Renal cortex interstitium (tissue), 11 donors: ENCODE measurements at regions not wholly inside any gene's neighbourhood (a gene's known extent, or its start where the extent isn't known, plus 50 kb on each side); places are given as distances from the start of the nearest gene placed in this dataset.
"Not testable (repeated sequence)": the region's sequence is repeated elsewhere in the genome, so short reads cannot be mapped to it uniquely, and the experiment has no call there.

Experiments
- DNase-seq, 11 donors: peaks; one replicate each; pipeline ENCODE4 v3.0.0-alpha.2; 2013; ENCODE audit warnings: low read depth in 9 of 11, low spot score in 4 of 11; ENCODE audit errors: extremely low read depth in 1 of 11

DNA sequence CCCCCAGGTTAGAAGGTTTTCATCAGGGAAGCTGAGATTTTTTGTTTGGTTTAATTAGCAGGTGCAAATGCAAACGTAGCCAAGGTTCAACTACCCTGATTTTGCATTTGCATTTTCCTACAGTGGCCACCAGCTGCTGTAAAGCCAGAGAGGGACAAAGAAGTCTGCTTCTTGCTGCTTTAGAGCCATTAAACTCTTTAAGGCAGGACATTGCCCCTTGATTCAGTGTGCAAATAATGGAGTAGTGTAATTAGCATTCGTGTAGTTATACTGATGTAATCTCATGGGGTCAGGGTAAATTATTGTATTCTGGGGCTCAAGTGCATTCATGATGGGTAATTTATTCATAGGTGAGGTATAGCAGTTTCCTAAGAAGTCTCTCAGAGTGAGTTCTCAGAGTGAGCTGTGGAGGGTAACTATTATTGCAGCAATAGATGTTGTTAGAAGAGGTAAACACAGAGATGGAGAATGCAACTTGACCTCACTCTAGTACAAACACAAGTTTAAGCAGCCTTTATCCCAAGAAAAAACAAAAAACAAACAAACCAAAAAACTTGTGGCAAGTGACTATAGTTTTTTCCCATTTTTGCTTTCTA is 526.5 kb downstream of the KIF4B start:
- DNase-seq: no peak

DNA sequence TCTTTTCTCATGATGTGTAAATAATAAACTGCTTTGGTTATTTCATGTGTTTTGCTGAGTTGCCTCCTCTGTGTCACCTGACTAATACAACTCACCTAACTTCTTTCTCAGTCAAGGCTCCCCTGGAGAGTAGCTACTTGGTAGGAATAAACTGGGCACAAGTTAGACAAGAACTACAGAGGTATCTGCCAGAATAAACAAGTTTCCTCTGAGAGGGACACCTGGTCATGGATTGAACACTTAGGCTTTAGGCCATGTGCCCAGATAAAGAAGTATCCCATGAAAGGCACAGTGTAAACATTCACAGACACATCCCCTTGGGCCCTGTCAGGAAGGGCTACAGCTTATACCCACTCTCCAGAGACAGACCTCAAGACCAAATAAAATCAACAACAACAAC is 532.5 kb downstream of the KIF4B start:
- no peak for DNase-seq

DNA sequence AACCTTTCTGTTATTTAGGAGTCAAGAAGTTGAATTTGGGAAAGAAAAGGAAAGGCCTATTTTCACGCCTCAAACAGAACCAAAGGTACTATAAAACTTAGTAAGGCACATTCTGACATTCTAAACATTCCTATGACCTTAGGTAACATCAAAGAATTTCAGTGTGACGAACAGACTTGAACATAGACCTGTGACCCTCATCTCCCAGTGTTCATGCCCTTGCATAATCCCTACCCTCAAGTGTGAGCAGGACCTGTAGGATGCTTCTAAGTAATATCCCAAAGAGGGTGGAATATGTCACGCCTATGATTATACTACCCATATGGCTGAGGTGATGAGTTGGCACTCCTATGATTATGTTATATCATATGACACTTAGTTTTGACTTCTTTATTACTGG is 540.9 kb downstream of the KIF4B start:
- DNase-seq: no peak

DNA sequence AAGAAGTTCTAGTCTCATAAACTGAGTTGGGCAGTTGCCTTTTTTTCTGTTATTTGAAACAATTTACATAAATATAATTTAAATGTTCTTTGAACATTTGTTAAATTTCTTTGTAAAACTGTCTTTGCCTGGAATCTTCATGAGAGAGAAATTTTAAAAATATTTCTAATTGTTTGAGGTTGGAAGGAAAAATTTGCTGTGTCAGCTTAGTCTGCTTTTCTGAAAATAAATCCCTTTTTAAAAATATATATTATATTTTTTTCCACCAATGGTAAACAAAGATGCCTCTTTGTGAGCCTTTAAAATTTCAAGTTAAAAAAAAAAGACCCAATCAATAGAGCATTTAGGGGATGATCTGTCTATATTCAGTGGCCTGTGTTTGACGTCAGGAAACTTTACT is 542.7 kb downstream of the KIF4B start:
- DNase-seq: no peak

DNA sequence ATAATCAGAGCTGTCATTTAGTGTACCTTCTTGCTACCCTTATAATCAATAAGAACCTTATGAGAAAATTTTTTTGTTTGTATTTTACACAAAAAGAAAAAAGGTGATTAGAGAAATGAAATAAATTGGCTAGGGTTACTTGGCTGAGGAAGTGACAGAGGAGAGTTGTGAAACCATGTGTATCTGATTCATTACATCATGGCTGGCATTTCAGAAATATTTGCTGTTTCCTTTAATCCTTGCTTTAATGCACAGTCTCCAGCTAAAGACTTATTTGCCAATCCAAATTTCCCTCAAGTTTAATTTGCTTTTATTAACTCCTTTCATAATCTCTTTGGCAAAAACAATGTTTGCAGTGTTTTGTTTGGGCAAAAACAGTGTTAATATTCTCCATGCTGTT is 543.1 kb downstream of the KIF4B start:
- DNase-seq: no peak

DNA sequence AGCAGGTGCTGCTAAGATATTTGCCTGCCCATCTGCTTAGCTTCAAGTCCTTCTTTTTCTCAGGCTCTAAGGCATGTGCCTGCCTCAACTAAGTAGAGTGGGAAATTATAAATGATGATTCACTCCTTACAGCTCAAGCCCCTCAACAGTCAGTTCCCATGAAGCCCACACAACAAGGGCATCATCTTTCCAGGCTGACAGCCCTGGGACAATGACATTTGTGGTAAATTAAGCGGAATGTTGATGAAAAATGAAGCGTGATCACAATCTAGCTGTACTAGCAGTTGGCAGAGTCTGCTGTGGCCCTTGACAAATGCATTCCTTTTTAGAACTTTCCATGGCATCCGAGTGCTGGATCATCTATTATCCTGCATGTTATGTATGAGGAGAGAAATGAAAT is 548.6 kb downstream of the KIF4B start:
- DNase-seq: no peak

DNA sequence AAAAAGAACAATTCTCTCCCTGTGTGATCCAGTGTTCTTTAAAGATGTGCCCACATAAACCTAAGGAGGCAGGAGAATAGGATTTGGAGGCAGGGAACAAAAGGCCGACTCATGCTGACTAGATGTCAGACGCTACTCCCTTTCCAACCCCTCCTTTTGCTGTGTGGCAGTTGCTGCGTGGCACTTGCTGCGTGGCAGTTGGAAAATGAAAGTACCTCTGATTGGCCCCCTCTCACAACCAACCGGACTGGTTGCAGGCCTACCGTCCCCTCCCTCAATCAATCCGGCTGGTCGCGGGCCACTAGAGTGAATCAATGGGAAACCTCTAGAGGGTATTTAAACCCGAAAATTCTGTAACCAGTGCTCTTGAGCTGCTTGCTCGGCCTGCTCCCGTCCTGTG is 551.0 kb downstream of the KIF4B start:
- no peak for DNase-seq

DNA sequence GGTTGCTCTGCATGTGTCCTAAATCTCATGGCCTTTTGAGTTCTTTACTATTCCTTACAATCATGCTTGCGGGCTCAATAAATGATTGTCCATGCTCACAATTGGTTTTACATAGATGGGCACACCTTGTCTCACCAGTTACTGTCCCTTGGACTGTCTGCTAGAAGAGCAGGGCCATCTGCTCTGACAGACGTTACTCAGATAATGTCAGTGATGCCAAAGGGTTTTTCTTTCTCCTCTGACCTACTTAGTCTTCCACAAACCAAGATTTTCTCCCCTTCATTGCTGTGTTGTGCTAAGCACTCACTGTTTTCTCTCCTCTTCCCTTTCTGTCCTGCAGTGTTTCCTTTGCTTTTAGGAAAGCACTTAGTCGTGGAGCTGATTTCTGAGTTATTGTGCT is 562.3 kb downstream of the KIF4B start:
- no peak for DNase-seq

DNA sequence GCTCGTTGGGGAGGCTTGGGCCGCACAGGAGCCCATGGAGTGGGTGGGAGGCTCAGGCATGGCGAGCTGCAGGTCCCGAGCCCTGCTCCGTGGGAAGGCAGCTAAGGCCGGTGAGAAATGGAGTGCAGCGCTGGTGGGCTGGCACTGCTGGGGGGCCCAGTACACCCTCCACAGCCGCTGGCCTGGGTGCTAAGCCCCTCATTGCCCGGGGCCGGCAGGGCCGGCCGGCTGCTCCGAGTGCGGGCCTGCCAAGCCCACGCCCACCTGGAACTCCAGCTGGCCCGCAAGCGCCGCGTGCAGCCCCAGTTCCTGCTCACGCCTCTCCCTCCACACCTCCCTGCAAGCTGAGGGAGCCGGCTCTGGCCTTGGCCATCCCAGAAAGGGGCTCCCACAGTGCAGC is 573.3 kb downstream of the KIF4B start:
- DNase-seq: not testable (repeated sequence)

DNA sequence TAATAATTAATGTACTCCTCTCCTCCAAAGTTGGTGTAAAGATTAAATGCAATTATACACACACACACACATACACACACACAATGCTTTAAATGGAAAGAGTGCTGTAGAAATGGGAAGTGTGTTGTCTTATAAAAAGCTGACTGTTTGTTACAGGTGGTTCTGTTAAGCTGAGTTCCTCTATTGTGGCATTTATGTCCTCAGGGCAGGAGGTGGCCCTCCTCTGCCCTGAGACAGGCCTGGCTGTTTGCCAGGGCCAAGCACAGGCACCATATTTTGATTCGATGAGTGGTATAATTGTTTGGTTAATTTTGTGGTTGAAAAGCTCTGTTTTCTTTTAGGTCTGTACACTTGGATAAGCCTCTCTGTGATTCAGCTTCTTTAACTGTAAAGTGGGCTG is 573.9 kb downstream of the KIF4B start:
- DNase-seq: peak in 1 of 11 donors; percentile 1

DNA sequence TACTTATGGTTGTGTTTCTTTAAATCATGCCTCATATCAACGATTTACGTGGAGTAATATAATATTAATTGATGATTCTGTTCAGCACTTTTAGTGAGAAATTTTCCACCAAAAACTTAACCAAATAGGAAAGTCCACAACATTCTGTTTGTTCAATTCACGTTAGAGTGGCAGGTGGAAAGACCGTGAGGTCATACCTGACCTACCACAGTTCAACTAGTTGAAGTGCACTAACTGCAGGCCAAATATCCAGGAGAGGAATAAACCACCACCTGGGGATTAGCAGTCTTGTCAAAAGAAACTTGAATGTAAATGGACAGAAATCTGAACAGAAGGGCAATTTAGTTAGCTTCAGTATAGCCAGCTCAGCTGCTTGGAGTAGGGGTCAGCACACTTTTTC is 577.7 kb downstream of the KIF4B start:
- no peak for DNase-seq

DNA sequence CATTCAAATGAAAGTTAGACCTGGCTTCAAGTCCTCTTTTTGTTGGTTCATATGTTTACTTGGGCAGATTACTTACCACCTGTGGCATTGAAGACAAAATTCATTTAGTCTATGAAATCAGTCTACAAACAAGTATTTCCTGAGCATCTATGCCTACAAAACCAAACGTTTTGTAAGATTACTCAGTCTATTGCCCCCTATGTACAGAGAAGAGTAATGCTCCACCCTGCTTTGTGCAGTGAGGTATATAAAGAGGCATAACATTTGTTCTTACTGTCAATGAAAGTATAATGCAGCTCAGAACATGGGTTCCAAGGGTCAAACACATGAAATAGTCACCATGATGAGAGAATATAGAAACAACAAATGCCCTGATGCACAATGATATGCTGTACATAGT is 580.7 kb downstream of the KIF4B start:
- DNase-seq: no peak

DNA sequence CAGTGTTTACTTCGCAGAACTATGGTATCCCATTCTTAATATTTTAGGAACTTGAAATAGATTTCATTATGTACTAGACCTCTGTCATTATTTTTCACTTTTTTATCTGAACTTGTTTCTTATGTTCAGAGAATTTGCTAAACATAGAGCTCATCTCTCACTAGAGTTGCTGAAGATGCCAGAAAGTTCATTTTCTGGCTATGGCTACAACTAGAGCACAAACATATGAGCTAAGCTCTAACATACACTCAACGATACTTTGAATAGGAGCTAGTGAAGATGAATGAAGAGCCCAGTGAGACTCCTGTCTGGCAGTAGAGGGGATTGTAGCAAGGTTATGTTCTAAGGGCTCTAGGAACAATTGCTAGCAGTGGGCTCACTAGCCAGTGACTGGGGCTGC is 582.2 kb downstream of the KIF4B start:
- no peak for DNase-seq

DNA sequence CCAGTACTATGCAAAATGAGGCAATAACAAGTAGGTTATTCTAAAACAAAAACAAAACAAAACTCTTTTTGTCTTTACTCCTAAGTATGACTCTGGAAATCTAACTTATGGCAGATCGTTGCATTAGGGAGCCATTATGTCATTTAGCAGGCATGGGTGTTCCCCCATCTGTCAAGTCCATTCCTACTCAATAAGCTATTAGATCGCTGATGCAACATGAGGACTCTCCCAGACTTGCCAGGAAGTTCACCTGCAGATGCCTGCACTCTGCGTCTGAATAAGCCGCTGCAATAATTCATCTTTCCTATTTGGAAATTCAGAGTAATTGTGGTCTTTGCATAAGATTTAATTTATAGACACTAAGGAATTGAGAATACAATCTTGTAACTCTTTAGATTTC is 585.0 kb downstream of the KIF4B start:
- DNase-seq: no peak

DNA sequence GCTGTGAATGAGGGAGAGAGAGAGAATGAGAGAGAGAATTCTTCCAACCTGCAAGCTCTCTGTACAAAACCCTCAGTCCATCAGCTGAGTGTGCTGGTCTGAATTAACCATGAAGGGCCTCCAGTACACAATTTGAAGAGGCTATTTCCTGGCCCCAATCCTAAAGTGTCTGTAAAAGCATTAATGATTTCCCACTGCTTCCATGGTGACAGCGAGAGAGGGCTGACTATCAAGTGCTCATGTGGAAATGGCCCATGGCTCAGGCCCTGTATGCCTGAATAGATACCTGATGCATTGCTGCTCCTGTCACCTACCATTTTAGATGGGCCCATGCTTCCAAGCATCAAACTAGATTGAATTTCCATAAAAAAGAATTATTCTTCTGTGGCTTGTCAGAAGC is 592.4 kb downstream of the KIF4B start:
- no peak for DNase-seq

DNA sequence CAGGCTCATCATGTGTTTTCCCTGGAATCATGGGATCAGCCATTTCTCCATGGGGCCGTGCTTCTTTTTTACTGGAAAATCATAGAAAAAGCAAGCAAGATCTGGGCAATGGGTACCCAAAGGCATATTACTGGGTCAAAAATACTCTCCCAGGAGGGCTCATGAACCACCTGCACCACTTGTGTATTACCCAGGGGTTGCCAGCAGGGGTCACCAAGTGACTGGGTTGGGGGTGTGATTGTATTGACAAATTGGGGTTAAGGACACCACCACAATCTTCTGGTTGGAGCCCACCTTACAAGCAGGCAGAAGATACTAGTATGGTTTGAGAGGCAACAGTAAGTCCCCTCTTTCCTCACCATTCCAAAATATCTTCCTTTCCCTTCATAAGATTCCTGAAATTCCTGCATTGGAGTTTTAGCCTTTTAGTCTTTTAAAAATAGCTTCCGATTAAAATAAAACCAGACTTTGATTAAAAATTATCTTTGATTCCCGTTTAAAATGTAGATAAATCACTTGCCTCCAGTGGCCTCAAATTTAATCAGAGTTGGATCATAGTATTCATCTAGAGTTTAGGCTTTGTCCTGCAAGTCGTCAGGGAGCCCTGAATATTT is 603.3 kb downstream of the KIF4B start:
- peak in 9 of 11 donors; percentile 1 to 12 (median 4) for DNase-seq

DNA sequence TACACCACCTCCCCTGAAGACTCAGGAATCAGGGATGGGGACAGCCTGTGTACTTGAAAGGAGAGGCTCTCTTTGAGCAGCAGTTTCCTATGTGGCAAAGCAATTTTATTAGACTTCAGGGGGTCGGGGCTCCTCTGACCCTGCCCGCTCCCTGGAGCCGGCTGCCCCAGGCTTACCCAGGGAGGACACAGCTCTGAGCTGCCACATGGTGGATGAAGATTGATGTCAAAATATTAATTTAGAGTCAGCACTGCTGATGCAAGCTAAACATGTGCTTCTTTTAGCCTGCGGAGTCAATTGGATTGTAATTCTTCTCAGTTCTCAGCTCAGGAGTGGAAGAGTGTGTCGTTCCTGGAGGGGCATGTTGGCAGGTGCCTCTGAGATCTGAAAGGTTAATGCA is 606.1 kb downstream of the KIF4B start:
- DNase-seq: no peak

DNA sequence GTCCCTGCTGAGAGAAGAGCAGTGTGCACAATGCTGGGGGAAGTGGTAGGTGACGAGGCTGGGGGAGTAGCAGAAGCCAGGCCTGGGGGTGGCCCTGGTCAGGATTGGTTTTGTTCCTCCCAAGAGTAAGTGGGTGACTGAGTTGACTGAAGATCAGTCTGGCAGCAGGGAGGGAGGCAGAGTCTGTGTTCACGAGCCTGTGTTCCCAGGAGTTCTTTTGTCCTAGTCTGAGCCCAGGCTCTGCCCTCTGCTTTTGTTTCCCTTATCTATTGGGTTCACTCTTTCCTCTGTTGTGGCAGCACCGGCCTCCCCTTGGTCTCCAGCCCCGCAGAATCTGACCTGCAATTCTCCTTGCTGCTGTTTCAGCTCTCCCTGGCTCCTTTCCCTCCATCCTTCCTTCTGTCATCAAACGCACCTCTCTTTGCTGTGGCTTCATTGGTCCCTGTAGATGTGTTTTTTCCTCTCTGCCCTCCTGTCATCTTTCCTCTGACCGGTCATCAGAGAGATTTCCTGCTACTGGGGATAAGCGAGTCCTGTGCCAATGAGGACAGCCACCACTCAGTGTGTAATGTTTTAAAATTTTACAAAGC is 607.4 kb downstream of the KIF4B start:
- DNase-seq: no peak

DNA sequence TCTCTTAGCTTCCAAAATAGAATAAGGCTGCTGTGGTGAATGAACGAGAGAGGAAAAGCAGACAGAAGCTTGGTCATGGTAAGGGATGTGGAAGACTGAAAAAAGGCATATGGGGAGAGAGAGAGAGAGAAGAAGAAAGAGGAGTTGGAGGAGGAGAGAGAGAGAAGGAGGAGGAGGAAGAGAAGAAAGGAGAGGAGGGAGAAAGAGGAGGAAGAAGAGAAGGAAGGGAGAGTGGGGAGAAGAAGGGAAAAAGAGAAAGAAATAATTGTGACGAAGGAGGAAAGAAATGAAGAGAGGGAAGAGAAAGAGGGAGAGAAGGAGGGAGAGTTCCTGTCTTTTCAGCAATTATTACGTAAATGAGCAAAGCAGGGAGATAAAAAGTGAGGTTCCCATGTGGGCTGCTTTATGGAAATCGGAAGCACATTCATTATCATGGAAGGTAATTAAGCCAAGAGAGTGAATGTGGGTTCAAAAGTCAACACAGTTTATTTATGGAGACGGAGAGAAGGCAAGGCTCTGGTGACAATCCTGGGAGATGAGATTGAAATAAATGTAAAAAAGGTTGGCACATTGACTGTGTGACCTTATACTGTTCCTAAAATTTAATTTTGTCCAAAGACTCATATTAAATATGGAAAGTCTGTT is 611.2 kb downstream of the KIF4B start:
- no peak for DNase-seq

DNA sequence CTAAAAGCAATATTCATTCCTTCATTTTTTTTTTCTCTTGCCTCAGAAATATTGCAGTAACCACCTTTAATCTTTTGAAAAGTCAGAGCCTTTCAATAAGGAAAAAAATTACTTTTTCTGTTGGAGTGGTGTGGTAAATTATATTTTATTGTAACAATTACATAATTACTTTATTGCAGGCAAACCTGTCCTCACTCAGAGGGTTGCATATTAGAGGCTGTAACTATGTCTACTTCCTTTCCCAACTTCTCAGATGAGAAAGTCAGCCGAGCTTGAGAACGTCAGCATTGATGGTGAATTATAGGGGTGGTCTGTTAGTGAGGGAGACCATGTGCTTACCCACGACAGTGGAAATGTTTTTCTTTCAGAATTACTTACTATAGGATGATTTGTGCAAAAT is 611.8 kb downstream of the KIF4B start:
- no peak for DNase-seq
